HepG2 (cell line): ENCODE measurements at regions not wholly inside any gene's neighbourhood (a gene's known extent, or its start where the extent isn't known, plus 50 kb on each side); places are given as distances from the start of the nearest gene placed in this dataset.

Experiments
- ATAC-seq: fragments of 200-7000 bp; cut with Tn5 transposase; 3 replicates; pipeline ENCODE4 v1.9.1; 2020; ENCODE audit warnings: mild to moderate bottlenecking, moderate library complexity
- BruUV-seq: library from RNA; stranded (reverse); fragments of 400-500 nt; replicated peaks from 2 replicates; lab custom pipeline; 2021; lab: Mats Ljungman, UMichigan
- CTCF ChIA-PET: fragments of 300-600 bp; formaldehyde crosslinking; extraction: SDS; loops from one replicate; lab custom pipeline; 2021; ENCODE audit warnings: low total read pairs, inconsistent platforms, low intra/inter-chr PET ratio; lab: Yijun Ruan, JAX
- POLR2A ChIA-PET: fragments of 350-600 bp; sonication (Branson Sonifier 250); formaldehyde crosslinking; loops from one replicate; lab custom pipeline; 2020; ENCODE audit warnings: antibody characterized with exemption, inconsistent platforms; lab: Yijun Ruan, JAX
- DNase-seq: peaks from one replicate; pipeline ENCODE4 v3.0.0-alpha.2; 2015; ENCODE audit warnings: low spot score
- FAIRE-seq: peaks from 3 replicates; lab custom pipeline; 2011; peaks lifted over from hg19 to GRCh38; lab: Jason Lieb, UNC
- H2AFZ ChIP-seq: one replicate; pipeline ENCODE4 v1.6.1; 2011; ENCODE audit warnings: low read length, inconsistent platforms
- H3K27ac ChIP-seq: fragments of 300-600 bp; 3 replicates; pipeline ENCODE4 v1.8.0; 2011; ENCODE audit warnings: mixed run types, mild to moderate bottlenecking, mixed read lengths, low read length, inconsistent platforms; ENCODE audit not compliant: insufficient read depth; ENCODE audit errors: extremely low read length
- H3K27me3 ChIP-seq, 2 experiments: fragments of 200-600 bp in 1 of 2; 2 replicates in 1 of 2; 3 replicates in 1 of 2; pipeline versions ENCODE4 v1.6.0 to v1.8.0; 2011; ENCODE audit warnings: low read length in 2 of 2, mild to moderate bottlenecking in 2 of 2, moderate library complexity in 2 of 2, inconsistent platforms in 1 of 2; ENCODE audit not compliant: insufficient read depth in 2 of 2, control insufficient read depth in 1 of 2
- H3K36me3 ChIP-seq, 2 experiments: fragments of 200-600 bp in 1 of 2; replicated peaks in 1 of 2; 2 replicates in 1 of 2; 3 replicates in 1 of 2; pipeline versions ENCODE4 v1.5.1 to v1.8.0; 2011; ENCODE audit warnings: low read length in 2 of 2, inconsistent platforms in 1 of 2; ENCODE audit not compliant: insufficient read depth in 2 of 2, control insufficient read depth in 1 of 2
- H3K4me1 ChIP-seq: 2 replicates; pipeline ENCODE4 v1.5.1; 2012; ENCODE audit warnings: low read length, inconsistent platforms; ENCODE audit not compliant: insufficient read depth
- H3K4me2 ChIP-seq: 2 replicates; pipeline ENCODE4 v1.6.0; 2011; ENCODE audit warnings: low read depth, low read length, inconsistent platforms
- H3K4me3 ChIP-seq, 3 experiments: fragments of 200-600 bp in 1 of 3; sonication (generic), shearing (Covaris generic) in 1 of 3; replicated peaks in 1 of 3; 2 replicates each; pipeline ENCODE4 v1.5.1; 2011 to 2016; ENCODE audit warnings: low read length in 3 of 3, inconsistent platforms in 2 of 3, low read depth in 2 of 3, mild to moderate bottlenecking in 2 of 3, control low read depth in 1 of 3, mixed read lengths in 1 of 3; ENCODE audit not compliant: insufficient read depth in 1 of 3
- H3K79me2 ChIP-seq: one replicate; pipeline ENCODE4 v1.6.1; 2011; ENCODE audit warnings: low read length, inconsistent platforms; ENCODE audit not compliant: insufficient read depth
- H3K9ac ChIP-seq: 2 replicates; pipeline ENCODE4 v1.6.0; 2011; ENCODE audit warnings: mild to moderate bottlenecking, low read depth, low read length, inconsistent platforms; ENCODE audit not compliant: insufficient read depth
- H3K9me3 ChIP-seq: 2 replicates; pipeline ENCODE4 v1.5.1; 2012; ENCODE audit warnings: mild to moderate bottlenecking, low read length
- H4K20me1 ChIP-seq: 2 replicates; pipeline ENCODE4 v1.6.0; 2011; ENCODE audit warnings: inconsistent platforms, mild to moderate bottlenecking, low read length, moderate library complexity; ENCODE audit not compliant: insufficient read depth
- ADNP ChIP-seq: sonication (generic); formaldehyde crosslinking; IDR thresholded peaks from 2 replicates; pipeline ENCODE4 v1.4.0; 2020; ENCODE audit warnings: missing genetic modification reagents
- AGO1 ChIP-seq: fragments of 200-400 bp; formaldehyde crosslinking; IDR thresholded peaks from 2 replicates; pipeline ENCODE4 v1.6.1; 2017; ENCODE audit warnings: mild to moderate bottlenecking, low read depth, low read length, moderate library complexity; ENCODE audit not compliant: poor library complexity, severe bottlenecking
- CEBPG ChIP-seq: IDR thresholded peaks from 2 replicates; pipeline ENCODE4 v1.6.1; 2016
- E2F2 ChIP-seq: sonication (generic); formaldehyde crosslinking; IDR thresholded peaks from 2 replicates; pipeline ENCODE4 v1.4.0; 2020; ENCODE audit warnings: missing genetic modification reagents, borderline replicate concordance
- ELF1 ChIP-seq: sonication (generic); formaldehyde crosslinking; IDR thresholded peaks from 2 replicates; pipeline ENCODE4 v1.4.0; 2020; ENCODE audit warnings: missing genetic modification reagents
- FOXA3 ChIP-seq: IDR thresholded peaks from 2 replicates; pipeline ENCODE4 v1.6.1; 2016; ENCODE audit warnings: missing genetic modification reagents, missing compliant biosample characterization
- GATAD2A ChIP-seq: IDR thresholded peaks from 2 replicates; pipeline ENCODE4 v1.6.1; 2016
- HOXA5 ChIP-seq: sonication (generic); formaldehyde crosslinking; IDR thresholded peaks from 2 replicates; pipeline ENCODE4 v1.4.0; 2020; ENCODE audit warnings: missing genetic modification reagents
- KDM2A ChIP-seq: sonication (generic); formaldehyde crosslinking; IDR thresholded peaks from 2 replicates; pipeline ENCODE4 v1.4.0; 2020; ENCODE audit warnings: low read depth, missing genetic modification reagents, borderline replicate concordance
- PPARG ChIP-seq: conservative IDR thresholded peaks from 2 replicates; pipeline ENCODE4 v1.6.1; 2016; ENCODE audit warnings: missing biosample characterization, missing genetic modification reagents
- SMAD3 ChIP-seq: sonication (generic); formaldehyde crosslinking; IDR thresholded peaks from 2 replicates; pipeline ENCODE4 v1.4.0; 2020; ENCODE audit warnings: missing genetic modification reagents
- TEAD3 ChIP-seq: optimal IDR thresholded peaks from 2 replicates; pipeline ENCODE3; 2016; ENCODE audit warnings: borderline replicate concordance
- ZNF770 ChIP-seq: sonication (generic); formaldehyde crosslinking; IDR thresholded peaks from 2 replicates; pipeline ENCODE4 v1.5.0; 2020; ENCODE audit warnings: mild to moderate bottlenecking, missing genetic modification reagents
- WGBS: methylation state at CpG from one replicate; pipeline ENCODE4 v1.1.6; 2017; ENCODE audit warnings: low lambda C conversion rate; 5-methylcytosine and 5-hydroxymethylcytosine counted together
- in situ Hi-C: cut with HindIII; loops from 2 replicates; pipeline ENCODE4 v1.10.0; 2017; ENCODE audit warnings: low pct_unique_long_range_greater_than_20kb; ENCODE audit not compliant: extremely low pct_ligation_motif_present
- intact Hi-C: fragments of 100-400 bp; cut with micrococcal nuclease; formaldehyde crosslinking; loops from one replicate; pipeline ENCODE4 v1.10.0; 2022; ENCODE audit not compliant: unreplicated experiment
- TF ChIP-seq, protein P1 (sequence below): IDR thresholded peaks from 2 replicates; pipeline ENCODE4 v1.6.1; 2018; ENCODE audit warnings: missing genetic modification reagents, mild to moderate bottlenecking, missing compliant biosample characterization
- TF ChIP-seq, protein P2 (sequence below): sonication (generic); formaldehyde crosslinking; IDR thresholded peaks from 2 replicates; pipeline ENCODE4 v1.4.0; 2020; ENCODE audit warnings: mild to moderate bottlenecking, missing genetic modification reagents

- Histone ChIP-seq H3K9me3 (no peaks in the 10 kb centered on the region), H2AFZ (no peak overlapping the region), H3K4me3 (no peak overlapping the region), H3K27me3 (no peaks in the 10 kb centered on the region), H3K4me2 (no peak overlapping the region), H3K27ac (no peak overlapping the region), H4K20me1 (no peaks in the 10 kb centered on the region), H3K79me2 (no peaks in the 10 kb centered on the region)
- ChIA-PET CTCF (no interaction called here), POLR2A (no interaction called here)
- intact Hi-C loops (no loop called here), in situ Hi-C loops (no loop called here)
- WGBS = no CpG with 5 or more reads among the region's 1 CpG
- no peak for ATAC-seq
- TF ChIP-seq ELF1 (CRISPR knock-in tag) = no peak
- TF ChIP-seq FOXA3 (CRISPR knock-in tag) = no peak
- TF ChIP-seq SMAD3 (CRISPR knock-in tag) = no peak
- TF ChIP-seq GATAD2A (CRISPR knock-in tag) = no peak
- no peak for TF ChIP-seq ZNF770 (CRISPR knock-in tag)
- TF ChIP-seq HOXA5 = no peak
- no peak for TF ChIP-seq TEAD3 (CRISPR knock-in tag)
- TF ChIP-seq, protein P1, sequence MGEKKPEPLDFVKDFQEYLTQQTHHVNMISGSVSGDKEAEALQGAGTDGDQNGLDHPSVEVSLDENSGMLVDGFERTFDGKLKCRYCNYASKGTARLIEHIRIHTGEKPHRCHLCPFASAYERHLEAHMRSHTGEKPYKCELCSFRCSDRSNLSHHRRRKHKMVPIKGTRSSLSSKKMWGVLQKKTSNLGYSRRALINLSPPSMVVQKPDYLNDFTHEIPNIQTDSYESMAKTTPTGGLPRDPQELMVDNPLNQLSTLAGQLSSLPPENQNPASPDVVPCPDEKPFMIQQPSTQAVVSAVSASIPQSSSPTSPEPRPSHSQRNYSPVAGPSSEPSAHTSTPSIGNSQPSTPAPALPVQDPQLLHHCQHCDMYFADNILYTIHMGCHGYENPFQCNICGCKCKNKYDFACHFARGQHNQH (CRISPR knock-in tag) = no peak
- no peak for TF ChIP-seq E2F2
- TF ChIP-seq AGO1 = no peak
- TF ChIP-seq, protein P2, sequence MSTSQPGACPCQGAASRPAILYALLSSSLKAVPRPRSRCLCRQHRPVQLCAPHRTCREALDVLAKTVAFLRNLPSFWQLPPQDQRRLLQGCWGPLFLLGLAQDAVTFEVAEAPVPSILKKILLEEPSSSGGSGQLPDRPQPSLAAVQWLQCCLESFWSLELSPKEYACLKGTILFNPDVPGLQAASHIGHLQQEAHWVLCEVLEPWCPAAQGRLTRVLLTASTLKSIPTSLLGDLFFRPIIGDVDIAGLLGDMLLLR (CRISPR knock-in tag) = no peak
- TF ChIP-seq KDM2A (CRISPR knock-in tag) = no peak
- TF ChIP-seq CEBPG (CRISPR knock-in tag) = no peak
- no peak for TF ChIP-seq ADNP (CRISPR knock-in tag)
- TF ChIP-seq PPARG = no peak
- TF ChIP-seq, all 625 proteins: peak for 0
- no peaks in the 10 kb centered on the region for H3K36me3 ChIP-seq
- no peak for DNase-seq
- FAIRE-seq = no peak
- no peaks in the 10 kb centered on the region for H3K4me1 ChIP-seq
- no TSS peak for BruUV-seq
- no peak overlapping the region for H3K9ac ChIP-seq
Observed at GRCh38 chr3:82306189-82306588, 544.7 kb upstream of the GBE1 start.
